ENCODE measurements at regions not wholly inside any gene's neighbourhood (a gene's known extent, or its start where the extent isn't known, plus 50 kb on each side); places are given as distances from the start of the nearest gene placed in this dataset.
A peak's percentile ranks its signal among the peaks of the same experiment; 100 is the strongest.

GRCh38 chr20:47993817-47994216, 208.5 kb upstream of the SULF2 start:
- WGBS (ENCODE audit: low lambda C conversion rate), result 54% methylated on average over 3 of the region's 3 CpGs
- in situ Hi-C loops (cut with HindIII; ENCODE audit: extremely low pct_ligation_motif_present, low pct_unique_long_range_greater_than_20kb) (no loop called here), intact Hi-C loops (cut with micrococcal nuclease; ENCODE audit: unreplicated experiment) (no loop called here)
- DNase-seq (ENCODE audit: low spot score) (no peak), FAIRE-seq (no peak), ATAC-seq (no peak)
- Histone ChIP-seq H3K4me1 (ENCODE audit: insufficient read depth, low read length) (no peaks in the 10 kb centered on the region), H3K9me3 (ENCODE audit: low read length) (peaks cover 21% of the 10 kb centered on the region), H3K27ac (ENCODE audit: extremely low read length, insufficient read depth, low read length) (no peak overlapping the region), H3K4me3 (replicated peaks in 1 of 3; ENCODE audit: insufficient read depth in 1 of 3, low read depth in 2 of 3, low read length in 3 of 3) (no peak overlapping the region), H2AFZ (ENCODE audit: low read length) (no peak overlapping the region), H3K27me3 (ENCODE audit: control insufficient read depth in 1 of 2, insufficient read depth in 2 of 2, low read length in 2 of 2) (peaks cover 2 to 4% of the 10 kb centered on the region in 2 experiments; a peak in 4 of 5 replicates), H3K9ac (ENCODE audit: insufficient read depth, low read depth, low read length) (no peak overlapping the region), H3K4me2 (ENCODE audit: low read depth, low read length) (no peak overlapping the region), H4K20me1 (ENCODE audit: insufficient read depth, low read length) (no peaks in the 10 kb centered on the region), H3K36me3 (replicated peaks in 1 of 2; ENCODE audit: control insufficient read depth in 1 of 2, insufficient read depth in 2 of 2, low read length in 2 of 2) (no peaks in the 10 kb centered on the region), H3K79me2 (ENCODE audit: insufficient read depth, low read length) (no peaks in the 10 kb centered on the region)
- ChIA-PET POLR2A (no interaction called here), CTCF (ENCODE audit: low intra/inter-chr PET ratio, low total read pairs) (no interaction called here)
- TF ChIP-seq MNT (IDR thresholded peaks at IDR 0.05) (peak; percentile 73), NPAS2 (CRISPR knock-in tag; IDR thresholded peaks at IDR 0.05; ENCODE audit: borderline replicate concordance) (no peak), ZNF883 (CRISPR knock-in tag; IDR thresholded peaks at IDR 0.05; ENCODE audit: not compliant biosample characterization) (no peak), ZNF619 (CRISPR knock-in tag; IDR thresholded peaks at IDR 0.05) (no peak), ZFP36L2 (CRISPR knock-in tag; IDR thresholded peaks at IDR 0.05) (no peak), SOX13 (IDR thresholded peaks at IDR 0.05) (no peak), SOX13 (CRISPR knock-in tag; conservative IDR thresholded peaks at IDR 0.05 in 1 of 2, IDR thresholded peaks at IDR 0.05 in 1 of 2) (no peak)
- BruUV-seq (replicated peaks), result no TSS peak
